Left lung (tissue), 4 donors: ENCODE measurements at regions not wholly inside any gene's neighbourhood (a gene's known extent, or its start where the extent isn't known, plus 50 kb on each side); places are given as distances from the start of the nearest gene placed in this dataset.

Source experiments
- ATAC-seq: fragments of 200-7000 bp; cut with Tn5 transposase; one replicate; pipeline ENCODE4 v1.9.1; 2020; ENCODE audit warnings: moderate library complexity
- DNase-seq, 4 donors: peaks; one replicate each; pipeline ENCODE4 v3.0.0-alpha.2; 2013 to 2020
- H3K27ac ChIP-seq, 2 donors: fragments of 200-600 bp; sonication (generic) in 1 of 2; one replicate each; pipeline versions ENCODE4 v1.5.0 to v1.8.0; 2020 to 2021
- H3K27me3 ChIP-seq, 2 donors: fragments of 200-600 bp; sonication (generic) in 1 of 2; one replicate each; pipeline versions ENCODE4 v1.5.0 to v1.8.0; 2020 to 2021
- H3K36me3 ChIP-seq, 2 donors: fragments of 200-600 bp; sonication (generic) in 1 of 2; one replicate each; pipeline versions ENCODE4 v1.5.0 to v1.8.0; 2020 to 2021
- H3K4me1 ChIP-seq, 2 donors: fragments of 200-600 bp; one replicate each; pipeline ENCODE4 v1.8.0; 2021
- H3K4me3 ChIP-seq, 2 donors: fragments of 200-600 bp; sonication (generic) in 1 of 2; one replicate each; pipeline versions ENCODE4 v1.5.0 to v1.8.0; 2020 to 2021; ENCODE audit warnings: mild to moderate bottlenecking in 1 of 2
- H3K9me3 ChIP-seq, 2 donors: fragments of 200-600 bp; sonication (generic) in 1 of 2; one replicate each; pipeline versions ENCODE4 v1.5.0 to v1.8.0; 2020 to 2021
- CTCF ChIP-seq, 2 donors: fragments of 200-600 bp; sonication (generic) in 1 of 2; IDR thresholded peaks; one replicate each; pipeline versions ENCODE4 v1.5.0 to v1.8.0; 2021; ENCODE audit warnings: antibody characterized with exemption in 2 of 2
- intact Hi-C, 2 donors: fragments of 100-400 bp; cut with DNase I; formaldehyde crosslinking; loops; one replicate each; pipeline versions ENCODE4 v1.11.2 to v1.14.2; 2022
- donor health status: DM: no; HTN: yes; CAD: no.
- donor health status: DM: no; HTN: no; CAD: no.

GRCh38 chr20:56815796-56816195 lies 186.7 kb downstream of the TFAP2C start:
- no peak overlapping the region for H3K4me3 ChIP-seq
- no peak for ATAC-seq

GRCh38 chr20:56816349-56816748 lies 187.2 kb downstream of the TFAP2C start:
- Histone ChIP-seq H3K36me3 (no peaks in the 10 kb centered on the region), H3K4me3 (no peak overlapping the region), H3K9me3 (no peaks in the 10 kb centered on the region), H3K4me1 (no peaks in the 10 kb centered on the region), H3K27ac (no peak overlapping the region), H3K27me3 (peaks cover 0 to 39% of the 10 kb centered on the region in 2 donors)
- TF ChIP-seq CTCF (IDR thresholded peaks at IDR 0.05) = no peak
- DNase-seq = no peak
- intact Hi-C loops = no loop called here
- ATAC-seq = no peak

More at GRCh38 chr20:56815796-56816195, 186.7 kb downstream of the TFAP2C start:
- no peaks in the 10 kb centered on the region for H3K9me3 ChIP-seq
- H3K36me3 ChIP-seq = no peaks in the 10 kb centered on the region
- DNase-seq = no peak
- H3K27me3 ChIP-seq = peaks cover 0 to 34% of the 10 kb centered on the region in 2 donors
- no peak for TF ChIP-seq CTCF (IDR thresholded peaks at IDR 0.05)
- H3K4me1 ChIP-seq = no peaks in the 10 kb centered on the region
- intact Hi-C loops = no loop called here
- no peak overlapping the region for H3K27ac ChIP-seq

DNA sequence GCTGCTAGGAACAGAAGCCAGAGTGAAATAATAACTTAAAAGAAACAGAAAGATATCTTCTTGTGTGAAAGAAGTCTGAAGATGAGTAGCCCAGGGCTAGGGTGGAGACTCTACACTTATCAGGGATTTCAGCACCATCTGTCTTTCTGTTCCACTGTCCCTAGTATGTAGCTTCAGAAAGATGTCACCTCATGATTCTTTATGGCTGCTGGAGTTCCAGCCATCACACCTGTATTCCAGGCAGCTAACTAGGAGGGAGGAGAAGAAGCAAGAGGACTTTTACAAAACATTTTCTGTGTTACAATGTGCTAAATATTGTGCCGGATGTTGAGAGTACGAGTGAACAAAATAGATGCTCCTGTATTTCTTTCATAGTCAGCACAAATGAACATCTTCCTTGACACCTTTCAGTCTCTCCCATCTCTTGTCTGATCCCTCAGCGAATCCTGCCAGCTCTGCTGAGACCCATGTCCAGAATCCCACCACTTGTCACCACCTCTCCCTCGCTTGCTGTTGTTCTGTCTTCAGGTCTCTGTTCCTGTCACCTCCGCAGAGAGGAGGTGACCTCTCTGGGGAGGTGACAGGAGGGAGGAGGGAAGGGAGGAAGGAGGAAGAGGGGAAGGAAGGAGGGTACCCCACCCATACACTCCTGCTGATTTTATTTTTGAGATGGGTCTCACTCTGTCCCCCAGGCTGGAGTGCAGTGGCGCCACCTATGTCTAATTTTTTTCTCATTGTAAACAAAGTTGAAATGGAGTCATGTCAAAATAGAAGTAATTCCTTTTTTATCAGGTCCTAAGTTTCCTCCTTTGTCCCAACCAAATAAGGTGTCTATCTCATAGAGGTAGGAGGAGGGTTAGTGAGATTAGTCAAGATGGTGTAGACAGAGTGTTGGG lies 188.9 kb downstream of the TFAP2C start:
- Histone ChIP-seq H3K4me1 (no peaks in the 10 kb centered on the region), H3K27me3 (peaks cover 0 to 43% of the 10 kb centered on the region in 2 donors), H3K9me3 (no peaks in the 10 kb centered on the region), H3K36me3 (no peaks in the 10 kb centered on the region), H3K4me3 (no peak overlapping the region), H3K27ac (no peak overlapping the region)
- DNase-seq (no peak), ATAC-seq (no peak)
- intact Hi-C loops = no loop called here
- no peak for TF ChIP-seq CTCF (IDR thresholded peaks at IDR 0.05)

DNA sequence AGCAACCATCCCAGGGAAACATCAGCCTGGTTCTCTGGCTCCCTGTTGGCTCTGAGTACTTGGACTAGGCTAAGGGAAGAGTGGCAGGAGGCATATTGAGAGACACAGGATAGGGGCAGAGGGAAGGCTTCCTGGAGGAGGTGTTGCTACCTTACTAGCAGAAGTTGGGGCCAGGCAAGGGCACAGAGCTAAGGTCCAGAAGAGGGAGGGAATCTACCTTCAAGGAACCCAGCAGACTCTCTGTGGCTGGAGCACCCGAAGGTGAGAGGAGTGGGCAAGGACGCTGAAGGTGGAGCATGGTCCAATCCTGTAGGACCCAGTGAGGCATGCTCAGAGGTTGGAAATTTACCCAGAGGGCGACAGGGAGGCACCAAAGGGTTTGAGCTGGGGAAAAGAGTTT lies 191.9 kb downstream of the TFAP2C start:
- no peak overlapping the region for H3K4me3 ChIP-seq
- H3K27me3 ChIP-seq = peaks cover 0 to 43% of the 10 kb centered on the region in 2 donors
- no peaks in the 10 kb centered on the region for H3K36me3 ChIP-seq
- intact Hi-C loops = no loop called here
- no peak overlapping the region for H3K27ac ChIP-seq
- H3K4me1 ChIP-seq = no peaks in the 10 kb centered on the region
- no peak for TF ChIP-seq CTCF (IDR thresholded peaks at IDR 0.05)
- ATAC-seq (no peak), DNase-seq (no peak)
- H3K9me3 ChIP-seq = no peaks in the 10 kb centered on the region

GRCh38 chr20:56826306-56826704 lies 197.2 kb downstream of the TFAP2C start:
- Histone ChIP-seq H3K36me3 (no peaks in the 10 kb centered on the region), H3K27me3 (peaks cover 0 to 67% of the 10 kb centered on the region in 2 donors), H3K4me1 (no peaks in the 10 kb centered on the region), H3K27ac (no peak overlapping the region), H3K4me3 (no peak overlapping the region), H3K9me3 (no peaks in the 10 kb centered on the region)
- ATAC-seq = no peak
- intact Hi-C loops = no loop called here
- no peak for TF ChIP-seq CTCF (IDR thresholded peaks at IDR 0.05)
- DNase-seq = no peak
